OCI-LY1 (cell line): ENCODE measurements at regions not wholly inside any gene's neighbourhood (a gene's known extent, or its start where the extent isn't known, plus 50 kb on each side); places are given as distances from the start of the nearest gene placed in this dataset.

Experiments
- H2AFZ ChIP-seq: fragments of 200-600 bp; sonication (generic), shearing (Covaris generic); 2 replicates; pipeline ENCODE4 v1.6.0; 2014; ENCODE audit warnings: antibody characterized with exemption, mild to moderate bottlenecking, low read length
- H3F3A ChIP-seq: fragments of 200-600 bp; sonication (generic), shearing (Covaris generic); 2 replicates; pipeline ENCODE4 v1.6.0; 2014; ENCODE audit warnings: mild to moderate bottlenecking, antibody characterized with exemption, low read length, moderate library complexity; ENCODE audit not compliant: insufficient read depth
- H3K27ac ChIP-seq: fragments of 200-600 bp; sonication (generic); 2 replicates; pipeline ENCODE4 v1.5.1; 2014; ENCODE audit warnings: low read length, mixed run types, mild to moderate bottlenecking, low read depth; ENCODE audit not compliant: poor library complexity, severe bottlenecking
- H3K27me3 ChIP-seq: fragments of 200-600 bp; sonication (generic); 2 replicates; pipeline ENCODE4 v1.6.0; 2014; ENCODE audit warnings: antibody characterized with exemption, mild to moderate bottlenecking, low read length, moderate library complexity; ENCODE audit not compliant: insufficient read depth
- H3K36me3 ChIP-seq: fragments of 200-600 bp; sonication (generic); 2 replicates; pipeline ENCODE4 v1.6.1; 2014; ENCODE audit warnings: mild to moderate bottlenecking, antibody characterized with exemption, low read length, moderate library complexity, mixed read lengths; ENCODE audit not compliant: insufficient read depth
- H3K4me1 ChIP-seq: fragments of 200-600 bp; sonication (generic); 2 replicates; pipeline ENCODE4 v1.5.1; 2014; ENCODE audit warnings: mild to moderate bottlenecking, low read length, moderate library complexity; ENCODE audit not compliant: insufficient read depth, severe bottlenecking
- H3K4me2 ChIP-seq: fragments of 200-600 bp; sonication (generic), shearing (Covaris generic); 2 replicates; pipeline ENCODE4 v1.6.1; 2014; ENCODE audit warnings: low read length
- H3K4me3 ChIP-seq: fragments of 200-600 bp; sonication (generic); 2 replicates; pipeline ENCODE4 v1.5.1; 2014; ENCODE audit warnings: low read length, low read depth, mild to moderate bottlenecking, mixed read lengths; ENCODE audit not compliant: poor library complexity, severe bottlenecking
- H3K79me2 ChIP-seq: fragments of 200-600 bp; shearing (Covaris generic); 2 replicates; pipeline ENCODE4 v1.6.1; 2016; ENCODE audit warnings: mixed run types, low read length, mixed read lengths; ENCODE audit not compliant: insufficient read depth
- H3K9ac ChIP-seq: fragments of 200-600 bp; sonication (generic), shearing (Covaris generic); 2 replicates; pipeline ENCODE4 v1.6.1; 2014; ENCODE audit warnings: mild to moderate bottlenecking, low read length, mixed read lengths
- H3K9me2 ChIP-seq: fragments of 200-600 bp; sonication (generic), shearing (Covaris generic); 2 replicates; pipeline ENCODE4 v1.6.1; 2014; ENCODE audit warnings: low read depth, mild to moderate bottlenecking, low read length, mixed read lengths
- H3K9me3 ChIP-seq: fragments of 200-600 bp; shearing (Covaris generic); 2 replicates; pipeline ENCODE4 v1.6.1; 2014; ENCODE audit warnings: low read length, mixed read lengths
- H4K20me1 ChIP-seq: fragments of 200-600 bp; sonication (generic), shearing (Covaris generic); 2 replicates; pipeline ENCODE4 v1.6.0; 2016; ENCODE audit warnings: mild to moderate bottlenecking, low read length; ENCODE audit not compliant: insufficient read depth
- EZH2 ChIP-seq: fragments of 200-600 bp; sonication (generic), shearing (Covaris generic); IDR thresholded peaks from 2 replicates; pipeline ENCODE4 v1.8.0; 2017; ENCODE audit warnings: borderline replicate concordance, mixed run types, mild to moderate bottlenecking, antibody characterized with exemption, low read length, moderate library complexity, mixed read lengths
- TF ChIP-seq, protein P1 (sequence below): fragments of 200-600 bp; sonication (generic), shearing (Covaris generic); IDR thresholded peaks from 2 replicates; pipeline ENCODE4 v1.5.1; 2017; ENCODE audit warnings: mild to moderate bottlenecking, antibody characterized with exemption, low read length, moderate library complexity, mixed read lengths

GRCh38 chr5:15012061-15012460 lies 140.5 kb upstream of the ANKH start:
- no peaks in the 10 kb centered on the region for H3F3A ChIP-seq
- no peak overlapping the region for H3K27ac ChIP-seq
- no peak overlapping the region for H2AFZ ChIP-seq
- H3K79me2 ChIP-seq = no peaks in the 10 kb centered on the region
- H3K9me2 ChIP-seq = no peaks in the 10 kb centered on the region
- H3K27me3 ChIP-seq = no peaks in the 10 kb centered on the region
- no peaks in the 10 kb centered on the region for H3K36me3 ChIP-seq
- no peaks in the 10 kb centered on the region for H4K20me1 ChIP-seq
- no peaks in the 10 kb centered on the region for H3K4me1 ChIP-seq
- H3K9me3 ChIP-seq = no peaks in the 10 kb centered on the region
- no peak overlapping the region for H3K9ac ChIP-seq
- no peak overlapping the region for H3K4me2 ChIP-seq
- TF ChIP-seq, protein P1, sequence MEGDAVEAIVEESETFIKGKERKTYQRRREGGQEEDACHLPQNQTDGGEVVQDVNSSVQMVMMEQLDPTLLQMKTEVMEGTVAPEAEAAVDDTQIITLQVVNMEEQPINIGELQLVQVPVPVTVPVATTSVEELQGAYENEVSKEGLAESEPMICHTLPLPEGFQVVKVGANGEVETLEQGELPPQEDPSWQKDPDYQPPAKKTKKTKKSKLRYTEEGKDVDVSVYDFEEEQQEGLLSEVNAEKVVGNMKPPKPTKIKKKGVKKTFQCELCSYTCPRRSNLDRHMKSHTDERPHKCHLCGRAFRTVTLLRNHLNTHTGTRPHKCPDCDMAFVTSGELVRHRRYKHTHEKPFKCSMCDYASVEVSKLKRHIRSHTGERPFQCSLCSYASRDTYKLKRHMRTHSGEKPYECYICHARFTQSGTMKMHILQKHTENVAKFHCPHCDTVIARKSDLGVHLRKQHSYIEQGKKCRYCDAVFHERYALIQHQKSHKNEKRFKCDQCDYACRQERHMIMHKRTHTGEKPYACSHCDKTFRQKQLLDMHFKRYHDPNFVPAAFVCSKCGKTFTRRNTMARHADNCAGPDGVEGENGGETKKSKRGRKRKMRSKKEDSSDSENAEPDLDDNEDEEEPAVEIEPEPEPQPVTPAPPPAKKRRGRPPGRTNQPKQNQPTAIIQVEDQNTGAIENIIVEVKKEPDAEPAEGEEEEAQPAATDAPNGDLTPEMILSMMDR = no peak
- no peak for TF ChIP-seq EZH2
- H3K4me3 ChIP-seq = no peak overlapping the region

- Histone ChIP-seq H3K4me1 (no peaks in the 10 kb centered on the region), H3K9ac (no peak overlapping the region), H3K4me2 (no peak overlapping the region), H4K20me1 (no peaks in the 10 kb centered on the region), H3K79me2 (no peaks in the 10 kb centered on the region), H2AFZ (no peak overlapping the region), H3F3A (no peaks in the 10 kb centered on the region), H3K9me3 (no peaks in the 10 kb centered on the region), H3K27me3 (no peaks in the 10 kb centered on the region), H3K36me3 (no peaks in the 10 kb centered on the region), H3K4me3 (no peak overlapping the region), H3K27ac (no peak overlapping the region), H3K9me2 (no peaks in the 10 kb centered on the region)
- no peak for TF ChIP-seq EZH2
- TF ChIP-seq, protein P1 = no peak
These were observed 139.4 kb upstream of the ANKH start for GRCh38 chr5:15010936-15011335.

DNA sequence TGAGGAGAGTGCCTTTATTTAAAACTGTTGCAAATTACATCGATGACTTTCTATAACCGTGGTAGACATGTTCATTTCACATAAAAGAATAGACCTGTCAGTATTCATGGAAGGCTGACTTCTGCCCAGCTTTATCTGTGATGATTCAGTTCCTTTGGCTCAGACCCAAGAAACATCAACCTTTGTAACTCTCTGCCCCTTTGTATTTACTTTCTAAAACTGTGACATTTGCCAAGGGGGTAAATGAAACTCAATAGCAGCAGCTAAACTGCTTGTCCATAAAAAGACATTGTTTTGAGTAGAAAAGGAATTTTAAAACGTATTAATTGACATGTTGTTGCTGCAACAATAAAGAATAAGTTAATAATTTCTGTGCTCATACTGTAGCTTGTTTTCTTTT lies 137.8 kb upstream of the ANKH start:
- Histone ChIP-seq H3K4me2 (no peak overlapping the region), H3K9me3 (no peaks in the 10 kb centered on the region), H3K27ac (no peak overlapping the region), H3K4me3 (no peak overlapping the region), H3F3A (no peaks in the 10 kb centered on the region), H3K9ac (no peak overlapping the region), H3K36me3 (no peaks in the 10 kb centered on the region), H3K27me3 (no peaks in the 10 kb centered on the region), H4K20me1 (no peaks in the 10 kb centered on the region), H3K4me1 (no peaks in the 10 kb centered on the region), H3K9me2 (no peaks in the 10 kb centered on the region), H2AFZ (no peak overlapping the region), H3K79me2 (no peaks in the 10 kb centered on the region)
- TF ChIP-seq, protein P1 = no peak
- TF ChIP-seq EZH2 = no peak
